Suprapubic skin (tissue), 4 donors: ENCODE measurements at regions not wholly inside any gene's neighbourhood (a gene's known extent, or its start where the extent isn't known, plus 50 kb on each side); places are given as distances from the start of the nearest gene placed in this dataset.
A peak's percentile ranks its signal among the peaks of the same experiment; 100 is the strongest.

Experiments
- DNase-seq, 2 donors: peaks; one replicate each; pipeline ENCODE4 v3.0.0-alpha.2; 2019; ENCODE audit warnings: low spot score in 2 of 2
- H3K27ac ChIP-seq: fragments of 200-600 bp; sonication (generic); one replicate; pipeline ENCODE4 v1.5.1; 2019
- H3K27me3 ChIP-seq: fragments of 200-600 bp; sonication (generic); one replicate; pipeline ENCODE4 v1.5.1; 2019
- H3K36me3 ChIP-seq: fragments of 200-600 bp; sonication (generic); one replicate; pipeline ENCODE4 v1.5.1; 2019
- H3K4me1 ChIP-seq: fragments of 200-600 bp; sonication (generic); one replicate; pipeline ENCODE4 v1.5.1; 2019
- H3K4me3 ChIP-seq: fragments of 200-600 bp; sonication (generic); one replicate; pipeline ENCODE4 v1.5.1; 2019; ENCODE audit warnings: mild to moderate bottlenecking
- H3K9me3 ChIP-seq: fragments of 200-600 bp; sonication (generic); one replicate; pipeline ENCODE4 v1.5.1; 2019
- CTCF ChIP-seq, 2 donors: fragments of 200-600 bp in 1 of 2; fragments of 450-650 bp in 1 of 2; sonication (generic) in 1 of 2; IDR thresholded peaks; one replicate each; pipeline ENCODE4 v1.5.1; 2016 to 2019; ENCODE audit warnings: antibody characterized with exemption in 2 of 2, mild to moderate bottlenecking in 1 of 2, moderate library complexity in 1 of 2
- EP300 ChIP-seq: sonication (generic); formaldehyde crosslinking; IDR thresholded peaks from one replicate; pipeline ENCODE4 v1.6.1; 2017; ENCODE audit warnings: antibody characterized with exemption
- POLR2A ChIP-seq, 2 donors: fragments of 450-650 bp; IDR thresholded peaks; one replicate each; pipeline ENCODE4 v1.6.1; 2017; ENCODE audit warnings: antibody characterized with exemption in 2 of 2, mild to moderate bottlenecking in 2 of 2, moderate library complexity in 2 of 2
- POLR2AphosphoS5 ChIP-seq, 3 donors: sonication (generic); formaldehyde crosslinking; IDR thresholded peaks; one replicate each; pipeline ENCODE4 v1.6.1; 2017; ENCODE audit warnings: antibody characterized with exemption in 3 of 3
- WGBS: methylation state at CpG from one replicate; pipeline ENCODE4 v1.1.5; 2018; 5-methylcytosine and 5-hydroxymethylcytosine counted together

- Histone ChIP-seq H3K4me3 (no peak overlapping the region), H3K9me3 (no peaks in the 10 kb centered on the region), H3K36me3 (no peaks in the 10 kb centered on the region), H3K4me1 (no peaks in the 10 kb centered on the region), H3K27me3 (no peaks in the 10 kb centered on the region), H3K27ac (no peak overlapping the region)
- DNase-seq, result no peak
- TF ChIP-seq POLR2A (IDR thresholded peaks at IDR 0.05), result no peak
- no peak for TF ChIP-seq EP300
- WGBS, result 55% methylated on average over 3 of the region's 3 CpGs
Observed at GRCh38 chrX:127571834-127572233, 480.4 kb downstream of the ACTRT1 start.

GRCh38 chrX:127570276-127570675, 481.9 kb downstream of the ACTRT1 start:
- Histone ChIP-seq H3K9me3 (no peaks in the 10 kb centered on the region), H3K4me3 (no peak overlapping the region), H3K27me3 (no peaks in the 10 kb centered on the region), H3K27ac (no peak overlapping the region), H3K4me1 (no peaks in the 10 kb centered on the region), H3K36me3 (no peaks in the 10 kb centered on the region)
- DNase-seq, result no peak
- TF ChIP-seq EP300 (no peak), CTCF (IDR thresholded peaks at IDR 0.05) (no peak), POLR2AphosphoS5 (IDR thresholded peaks at IDR 0.05) (no peak), POLR2A (IDR thresholded peaks at IDR 0.05) (no peak)

GRCh38 chrX:127568691-127569090, 483.5 kb downstream of the ACTRT1 start:
- H3K27ac ChIP-seq, result no peak overlapping the region
- TF ChIP-seq CTCF (IDR thresholded peaks at IDR 0.05), result no peak
- TF ChIP-seq EP300, result no peak
- no peak for TF ChIP-seq POLR2A (IDR thresholded peaks at IDR 0.05)
- no peak for TF ChIP-seq POLR2AphosphoS5 (IDR thresholded peaks at IDR 0.05)

GRCh38 chrX:127558811-127559210, 493.4 kb downstream of the ACTRT1 start:
- Histone ChIP-seq H3K9me3 (no peaks in the 10 kb centered on the region), H3K4me1 (no peaks in the 10 kb centered on the region), H3K27me3 (no peaks in the 10 kb centered on the region), H3K36me3 (no peaks in the 10 kb centered on the region), H3K4me3 (no peak overlapping the region), H3K27ac (no peak overlapping the region)
- TF ChIP-seq EP300 (no peak), POLR2AphosphoS5 (IDR thresholded peaks at IDR 0.05) (no peak), CTCF (IDR thresholded peaks at IDR 0.05) (no peak), POLR2A (IDR thresholded peaks at IDR 0.05) (no peak)
- no peak for DNase-seq
- WGBS, result 49% methylated on average over 2 of the region's 2 CpGs

More at GRCh38 chrX:127568691-127569090, 483.5 kb downstream of the ACTRT1 start:
- WGBS, result 28% methylated on average over 1 of the region's 1 CpG
- Histone ChIP-seq H3K36me3 (no peaks in the 10 kb centered on the region), H3K4me1 (no peaks in the 10 kb centered on the region), H3K27me3 (no peaks in the 10 kb centered on the region), H3K4me3 (no peak overlapping the region), H3K9me3 (no peaks in the 10 kb centered on the region)
- no peak for DNase-seq

GRCh38 chrX:127552571-127552970, 499.6 kb downstream of the ACTRT1 start:
- Histone ChIP-seq H3K27ac (no peak overlapping the region), H3K36me3 (no peaks in the 10 kb centered on the region), H3K27me3 (no peaks in the 10 kb centered on the region), H3K4me1 (no peaks in the 10 kb centered on the region), H3K9me3 (no peaks in the 10 kb centered on the region), H3K4me3 (no peak overlapping the region)
- 41% methylated on average over 3 of the region's 3 CpGs for WGBS
- TF ChIP-seq POLR2A (IDR thresholded peaks at IDR 0.05) (no peak), EP300 (no peak), POLR2AphosphoS5 (IDR thresholded peaks at IDR 0.05) (no peak), CTCF (IDR thresholded peaks at IDR 0.05) (no peak)
- DNase-seq, result no peak

- Histone ChIP-seq H3K36me3 (no peaks in the 10 kb centered on the region), H3K9me3 (no peaks in the 10 kb centered on the region), H3K27ac (no peak overlapping the region), H3K4me1 (no peaks in the 10 kb centered on the region), H3K27me3 (no peaks in the 10 kb centered on the region), H3K4me3 (no peak overlapping the region)
- TF ChIP-seq POLR2AphosphoS5 (IDR thresholded peaks at IDR 0.05), result no peak
- TF ChIP-seq CTCF (IDR thresholded peaks at IDR 0.05), result no peak
- no peak for TF ChIP-seq POLR2A (IDR thresholded peaks at IDR 0.05)
- WGBS, result 71% methylated on average over 3 of the region's 4 CpGs
- peak in 1 of 2 donors; percentile 30 for DNase-seq
Observed at GRCh38 chrX:127519323-127519722, 532.9 kb downstream of the ACTRT1 start.
